Muscle layer of duodenum (tissue), 2 donors: ENCODE measurements at regions not wholly inside any gene's neighbourhood (a gene's known extent, or its start where the extent isn't known, plus 50 kb on each side); places are given as distances from the start of the nearest gene placed in this dataset.

ENCODE experiments used
- H3K27ac ChIP-seq: one replicate; pipeline ENCODE4 v1.7.0; 2013; ENCODE audit warnings: mild to moderate bottlenecking, low read length
- H3K27me3 ChIP-seq: one replicate; pipeline ENCODE4 v1.7.0; 2013; ENCODE audit warnings: low read depth, mild to moderate bottlenecking, control low read depth, low read length
- H3K36me3 ChIP-seq, 2 donors: one replicate each; pipeline ENCODE4 v1.7.0; 2013; ENCODE audit warnings: low read length in 2 of 2, control low read depth in 1 of 2, mild to moderate bottlenecking in 1 of 2; ENCODE audit not compliant: insufficient read depth in 2 of 2, control insufficient read depth in 1 of 2
- H3K4me1 ChIP-seq, 2 donors: one replicate each; pipeline ENCODE4 v1.7.0; 2013; ENCODE audit warnings: low read length in 2 of 2, mild to moderate bottlenecking in 2 of 2, control low read depth in 1 of 2, moderate library complexity in 1 of 2; ENCODE audit not compliant: insufficient read depth in 2 of 2, control insufficient read depth in 1 of 2
- H3K4me3 ChIP-seq, 2 donors: one replicate each; pipeline ENCODE4 v1.7.0; 2013; ENCODE audit warnings: low read length in 2 of 2, low read depth in 1 of 2, mild to moderate bottlenecking in 1 of 2
- H3K9me3 ChIP-seq, 2 donors: one replicate each; pipeline ENCODE4 v1.7.0; 2013; ENCODE audit warnings: low read length in 2 of 2, control low read depth in 1 of 2, mild to moderate bottlenecking in 1 of 2; ENCODE audit not compliant: control insufficient read depth in 1 of 2
- donor health status: healthy.

GRCh38 chr13:73782450-73783449 is 351.5 kb downstream of the KLF12 start:
- peaks cover 0 to 3% of the 10 kb centered on the region in 2 donors for H3K4me1 ChIP-seq
- no peaks in the 10 kb centered on the region for H3K9me3 ChIP-seq
- H3K4me3 ChIP-seq = no peak overlapping the region
- no peaks in the 10 kb centered on the region for H3K27me3 ChIP-seq
- H3K36me3 ChIP-seq = no peaks in the 10 kb centered on the region
- H3K27ac ChIP-seq = no peak overlapping the region

DNA sequence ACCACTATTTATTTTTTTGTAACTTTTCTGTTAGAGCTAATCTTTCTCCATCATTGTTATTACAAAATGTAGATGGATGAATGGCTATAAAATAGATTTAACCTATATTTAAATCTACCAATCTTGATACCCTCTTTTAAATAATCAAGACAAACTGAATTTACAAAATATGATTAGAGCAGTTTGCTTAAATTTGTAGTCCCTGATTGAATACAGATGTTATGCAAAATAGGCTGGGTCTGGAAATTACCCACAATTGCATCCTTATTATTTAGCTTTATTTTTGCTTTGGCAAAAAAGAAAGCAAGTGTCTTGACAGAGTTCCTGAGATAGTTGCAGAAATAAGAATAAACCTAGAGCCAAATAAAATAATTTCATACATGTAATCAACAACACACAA is 352.8 kb downstream of the KLF12 start:
- H3K27me3 ChIP-seq = no peaks in the 10 kb centered on the region
- H3K36me3 ChIP-seq = no peaks in the 10 kb centered on the region
- no peaks in the 10 kb centered on the region for H3K9me3 ChIP-seq
- H3K27ac ChIP-seq = no peak overlapping the region
- peaks cover 0 to 6% of the 10 kb centered on the region in 2 donors for H3K4me1 ChIP-seq
- H3K4me3 ChIP-seq = no peak overlapping the region

- Histone ChIP-seq H3K27ac (no peak overlapping the region), H3K9me3 (no peaks in the 10 kb centered on the region), H3K27me3 (no peaks in the 10 kb centered on the region), H3K4me1 (peaks cover 0 to 9% of the 10 kb centered on the region in 2 donors), H3K36me3 (no peaks in the 10 kb centered on the region), H3K4me3 (no peak overlapping the region)
These were observed 354.3 kb downstream of the KLF12 start for GRCh38 chr13:73779881-73780280.

DNA sequence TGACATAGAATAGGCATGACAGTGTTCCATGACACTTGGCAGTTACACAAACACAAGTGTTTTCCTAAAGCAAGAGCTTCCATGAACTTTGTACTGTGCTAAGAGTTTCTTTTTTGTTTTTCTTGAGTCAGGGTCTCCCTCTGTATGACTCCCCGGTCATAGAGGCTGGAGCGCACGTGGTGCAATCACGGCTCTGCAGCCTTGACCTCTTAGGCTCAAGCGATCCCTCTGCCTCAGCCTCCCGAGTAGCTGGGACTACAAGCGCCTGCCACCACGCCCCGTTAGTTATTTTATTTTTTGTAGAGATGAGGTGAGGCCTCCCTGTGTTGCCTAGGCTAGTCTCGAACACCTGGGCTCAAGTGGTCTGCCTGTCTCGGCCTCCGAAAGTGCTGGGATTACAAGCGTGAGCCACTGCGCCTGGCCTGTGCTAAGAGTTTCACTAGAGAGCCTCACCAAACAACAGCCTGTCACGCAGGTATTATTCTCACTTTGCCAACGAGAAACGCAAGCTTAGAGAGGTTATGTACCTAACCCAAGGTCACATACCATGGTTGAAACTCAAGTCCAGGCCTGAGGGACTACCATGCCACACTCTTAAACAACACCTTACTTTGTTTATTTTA is 355.9 kb downstream of the KLF12 start:
- no peaks in the 10 kb centered on the region for H3K36me3 ChIP-seq
- no peak overlapping the region for H3K27ac ChIP-seq
- no peaks in the 10 kb centered on the region for H3K9me3 ChIP-seq
- H3K27me3 ChIP-seq = no peaks in the 10 kb centered on the region
- no peak overlapping the region for H3K4me3 ChIP-seq
- H3K4me1 ChIP-seq = peaks cover 0 to 9% of the 10 kb centered on the region in 2 donors

DNA sequence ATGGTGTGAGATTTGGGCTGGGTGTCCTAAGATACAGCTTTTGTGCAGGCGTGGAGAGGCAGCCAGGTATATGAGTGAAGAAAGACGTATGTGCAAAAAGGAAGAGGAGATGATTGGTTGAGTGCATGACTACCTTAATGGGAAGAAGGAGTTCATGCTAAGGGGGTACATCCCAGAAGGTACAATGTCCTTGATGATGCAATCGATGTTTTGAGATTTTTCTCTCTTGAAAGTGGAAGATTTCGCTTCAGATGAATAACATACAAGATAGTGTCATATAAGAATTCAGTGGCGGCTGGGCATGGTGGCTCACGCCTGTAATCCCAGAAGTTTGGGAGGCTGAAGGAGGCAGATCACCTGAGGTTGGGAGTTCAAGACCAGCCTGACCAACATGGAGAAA is 357.1 kb downstream of the KLF12 start:
- no peaks in the 10 kb centered on the region for H3K36me3 ChIP-seq
- H3K27me3 ChIP-seq = no peaks in the 10 kb centered on the region
- no peak overlapping the region for H3K4me3 ChIP-seq
- peaks cover 0 to 8% of the 10 kb centered on the region in 2 donors for H3K4me1 ChIP-seq
- no peaks in the 10 kb centered on the region for H3K9me3 ChIP-seq
- H3K27ac ChIP-seq = no peak overlapping the region

DNA sequence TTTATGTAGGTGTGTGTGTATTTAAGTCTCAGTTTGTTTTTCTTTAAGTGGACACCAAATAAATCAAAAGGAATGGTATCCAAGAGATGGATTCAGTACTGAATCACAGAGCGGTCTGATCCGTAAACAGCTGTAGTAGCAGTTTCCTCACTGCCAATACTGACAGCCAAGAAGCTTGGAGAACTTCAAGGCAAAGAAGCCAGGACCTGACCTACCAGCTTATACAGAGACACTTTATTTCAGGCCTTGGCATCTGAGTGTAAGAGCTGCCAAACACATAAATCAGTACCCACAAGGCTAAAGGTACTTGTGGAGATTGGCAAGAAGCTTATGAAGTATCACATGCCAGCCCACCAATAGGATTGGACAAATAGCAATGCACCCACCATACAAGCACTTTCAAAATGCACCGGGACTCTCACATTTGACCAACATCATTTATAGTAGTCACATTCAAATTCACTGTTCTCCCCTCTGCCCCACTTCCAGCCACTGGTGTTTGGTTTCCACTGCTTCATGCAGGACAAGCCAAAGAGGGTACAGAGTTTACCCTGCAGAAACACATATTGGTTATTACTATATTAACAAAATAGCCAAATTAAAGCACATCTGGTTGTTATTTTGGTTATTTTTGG is 357.9 kb downstream of the KLF12 start:
- no peak overlapping the region for H3K27ac ChIP-seq
- no peaks in the 10 kb centered on the region for H3K9me3 ChIP-seq
- peaks cover 0 to 6% of the 10 kb centered on the region in 2 donors for H3K4me1 ChIP-seq
- H3K4me3 ChIP-seq = no peak overlapping the region
- H3K27me3 ChIP-seq = no peaks in the 10 kb centered on the region
- H3K36me3 ChIP-seq = no peaks in the 10 kb centered on the region

DNA sequence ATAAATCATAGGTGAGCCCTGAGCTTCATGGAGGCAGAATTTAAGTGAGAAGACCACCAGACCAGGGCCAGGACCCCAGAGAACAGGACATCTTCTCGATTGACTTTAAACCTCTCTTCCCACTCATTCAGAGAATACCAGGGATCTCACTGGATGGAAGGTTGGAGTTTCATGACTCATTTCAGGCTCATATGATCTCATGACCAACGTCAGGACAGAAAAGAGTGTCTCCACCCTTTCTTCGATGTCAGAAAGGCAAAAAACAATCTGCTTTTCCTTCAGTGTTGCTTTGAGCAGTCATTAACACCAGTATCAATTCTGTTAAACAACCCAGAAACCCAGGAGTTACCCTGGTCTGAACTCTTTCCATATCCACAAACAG is 361.0 kb downstream of the KLF12 start:
- H3K4me3 ChIP-seq = no peak overlapping the region
- H3K27ac ChIP-seq = no peak overlapping the region
- no peaks in the 10 kb centered on the region for H3K36me3 ChIP-seq
- no peaks in the 10 kb centered on the region for H3K27me3 ChIP-seq
- no peaks in the 10 kb centered on the region for H3K9me3 ChIP-seq
- H3K4me1 ChIP-seq = peaks cover 0 to 7% of the 10 kb centered on the region in 2 donors

DNA sequence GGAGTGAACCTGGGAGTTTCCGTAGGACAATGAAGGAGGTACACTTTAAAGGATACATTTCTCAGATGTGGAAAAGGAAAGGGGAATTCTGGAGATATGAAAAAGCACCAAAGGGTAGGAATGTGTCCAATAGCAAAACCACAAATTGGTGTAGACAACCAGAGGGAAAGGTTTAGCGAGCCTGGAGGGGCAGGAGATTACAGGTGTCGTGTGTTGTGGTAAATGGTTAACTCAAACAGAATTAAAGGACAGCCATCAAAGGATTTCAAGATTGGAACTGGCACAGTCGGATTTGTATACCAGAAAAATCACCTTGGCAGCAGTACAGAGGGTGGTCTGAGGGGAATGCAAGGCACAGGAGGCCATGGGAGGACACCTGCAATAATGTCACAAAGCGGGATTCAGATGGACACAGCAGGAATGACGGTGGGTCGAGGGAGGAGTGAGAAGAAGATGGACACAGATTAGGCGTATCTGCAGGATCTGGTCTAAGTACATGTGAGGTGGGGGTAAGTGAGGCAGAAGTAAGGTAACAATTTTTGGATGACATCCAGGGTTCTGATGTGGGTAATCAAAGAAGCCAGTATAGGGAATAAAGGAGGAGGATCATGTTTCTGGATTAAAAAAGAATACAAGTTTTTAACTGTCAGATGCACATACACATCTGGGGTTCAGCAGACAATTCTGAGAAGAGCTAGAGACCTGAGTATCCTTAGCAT is 361.6 kb downstream of the KLF12 start:
- no peaks in the 10 kb centered on the region for H3K36me3 ChIP-seq

DNA sequence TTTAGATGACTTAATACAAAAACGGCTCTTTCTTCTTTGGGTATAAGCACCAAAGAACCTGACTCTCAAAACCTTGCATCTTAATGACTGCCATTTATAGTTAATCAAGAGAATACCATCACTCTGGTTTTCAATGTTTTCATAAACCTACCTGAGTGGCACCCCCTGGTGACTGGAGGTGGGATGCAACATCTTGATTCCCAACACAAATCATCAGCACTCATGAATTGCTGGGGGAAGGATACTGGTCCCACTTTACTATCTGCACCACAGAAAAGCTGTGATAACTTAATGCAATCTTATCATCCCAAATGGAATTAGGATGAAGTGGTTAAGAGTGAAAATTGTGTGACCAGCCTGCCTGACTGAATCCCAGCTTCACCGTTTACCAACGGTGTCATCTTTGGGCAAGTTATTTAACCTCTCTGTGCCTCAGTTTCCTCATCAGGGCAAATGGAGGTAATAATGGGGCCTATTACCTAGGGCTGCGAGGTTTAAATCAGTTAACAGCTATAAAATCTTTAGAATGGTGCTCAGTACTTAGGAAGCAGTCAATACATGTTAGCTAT is 366.4 kb downstream of the KLF12 start:
- Histone ChIP-seq H3K4me1 (peaks cover 28 to 32% of the 10 kb centered on the region in 2 donors), H3K9me3 (no peaks in the 10 kb centered on the region), H3K27me3 (no peaks in the 10 kb centered on the region), H3K4me3 (no peak overlapping the region), H3K36me3 (no peaks in the 10 kb centered on the region), H3K27ac (peak overlapping the region; percentile 60)

More for the DNA sequence above, 361.6 kb downstream of the KLF12 start:
- Histone ChIP-seq H3K4me3 (no peak overlapping the region), H3K27me3 (no peaks in the 10 kb centered on the region), H3K9me3 (no peaks in the 10 kb centered on the region), H3K27ac (no peak overlapping the region), H3K4me1 (peaks cover 2 to 12% of the 10 kb centered on the region in 2 donors)

DNA sequence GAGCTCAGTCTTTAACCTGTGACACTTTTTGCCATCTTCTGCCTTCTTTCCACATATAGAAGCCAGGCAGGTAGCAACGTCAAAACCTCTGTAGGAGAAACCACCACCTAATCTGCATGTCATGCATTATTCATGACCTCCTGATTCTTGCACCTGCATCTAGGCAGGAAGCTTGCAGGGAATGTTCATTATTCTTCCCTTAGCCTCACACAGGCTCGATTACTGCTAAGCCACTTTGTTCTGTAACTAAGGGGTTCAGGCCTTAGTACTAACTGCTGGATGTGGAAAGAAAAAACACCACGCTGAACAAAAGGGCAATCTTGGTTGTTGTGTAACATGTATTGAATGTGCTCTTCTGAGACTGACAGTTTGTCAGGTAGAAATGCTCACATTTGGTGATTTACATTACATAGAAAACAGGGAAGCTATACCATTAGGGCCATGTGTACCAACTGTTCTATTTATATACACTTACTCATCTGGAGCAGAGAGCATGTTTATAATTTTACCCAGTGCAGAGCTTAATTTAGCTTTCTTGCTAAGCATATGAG is 366.9 kb downstream of the KLF12 start:
- Histone ChIP-seq H3K4me3 (no peak overlapping the region), H3K27me3 (no peaks in the 10 kb centered on the region), H3K4me1 (peaks cover 28 to 32% of the 10 kb centered on the region in 2 donors), H3K9me3 (no peaks in the 10 kb centered on the region), H3K36me3 (no peaks in the 10 kb centered on the region), H3K27ac (peak overlapping the region; percentile 60)
